ENCODE measurements at regions not wholly inside any gene's neighbourhood (a gene's known extent, or its start where the extent isn't known, plus 50 kb on each side); places are given as distances from the start of the nearest gene placed in this dataset.
"Not testable (repeated sequence)": the region's sequence is repeated elsewhere in the genome, so short reads cannot be mapped to it uniquely, and the experiment has no call there.

- Mint-ChIP-seq H3K36me3 (no peaks in the 10 kb centered on the region), H3K4me1 (no peaks in the 10 kb centered on the region), H3K27ac (no peak overlapping the region), H3K9me3 (peaks cover 24% of the 10 kb centered on the region), H3K4me3 (no peak overlapping the region)
- ATAC-seq = no peak
- DNase-seq (ENCODE audit: low spot score in 2 of 2) = no peak
Observed at GRCh38 chr18:71321319-71321718, 1032.5 kb downstream of the SOCS6 start.

GRCh38 chr18:71304856-71305255 is 1016.0 kb downstream of the SOCS6 start:
- DNase-seq (ENCODE audit: low spot score in 2 of 2) (no peak), ATAC-seq (no peak)
- H3K27ac Mint-ChIP-seq = no peak overlapping the region
- peaks cover 11% of the 10 kb centered on the region for H3K9me3 Mint-ChIP-seq
- no peaks in the 10 kb centered on the region for H3K36me3 Mint-ChIP-seq
- H3K4me3 Mint-ChIP-seq = no peak overlapping the region
- H3K4me1 Mint-ChIP-seq = no peaks in the 10 kb centered on the region

GRCh38 chr18:71303743-71304142 is 1014.9 kb downstream of the SOCS6 start:
- not testable (repeated sequence) for H3K36me3 Mint-ChIP-seq; H3K4me1 Mint-ChIP-seq; DNase-seq (ENCODE audit: low spot score in 2 of 2); H3K27ac Mint-ChIP-seq; H3K4me3 Mint-ChIP-seq; ATAC-seq
- peaks cover 11% of the 10 kb centered on the region for H3K9me3 Mint-ChIP-seq

- H3K36me3 Mint-ChIP-seq = no peaks in the 10 kb centered on the region
- no peak overlapping the region for H3K27ac Mint-ChIP-seq
- no peaks in the 10 kb centered on the region for H3K4me1 Mint-ChIP-seq
- ATAC-seq (no peak), DNase-seq (ENCODE audit: low spot score in 2 of 2) (no peak)
- H3K9me3 Mint-ChIP-seq = peaks cover 11% of the 10 kb centered on the region
- no peak overlapping the region for H3K4me3 Mint-ChIP-seq
Observed at GRCh38 chr18:71301596-71301995, 1012.8 kb downstream of the SOCS6 start.

GRCh38 chr18:71294201-71294600 is 1005.4 kb downstream of the SOCS6 start:
- H3K36me3 Mint-ChIP-seq; H3K9me3 Mint-ChIP-seq; DNase-seq (ENCODE audit: low spot score in 2 of 2); H3K4me3 Mint-ChIP-seq; H3K4me1 Mint-ChIP-seq; ATAC-seq; H3K27ac Mint-ChIP-seq: not testable (repeated sequence)

- Mint-ChIP-seq H3K36me3 (no peaks in the 10 kb centered on the region), H3K4me1 (no peaks in the 10 kb centered on the region)
Observed at GRCh38 chr18:71293322-71293721, 1004.5 kb downstream of the SOCS6 start.

GRCh38 chr18:71287268-71287667 is 998.4 kb downstream of the SOCS6 start:
- H3K9me3 Mint-ChIP-seq = peaks cover 11% of the 10 kb centered on the region
- no peaks in the 10 kb centered on the region for H3K36me3 Mint-ChIP-seq

More at GRCh38 chr18:71293322-71293721, 1004.5 kb downstream of the SOCS6 start:
- Mint-ChIP-seq H3K4me3 (no peak overlapping the region), H3K27ac (no peak overlapping the region), H3K9me3 (peaks cover 4% of the 10 kb centered on the region)
- ATAC-seq (no peak), DNase-seq (ENCODE audit: low spot score in 2 of 2) (no peak)

GRCh38 chr18:71252351-71252865 is 963.6 kb downstream of the SOCS6 start:
- ATAC-seq (no peak), DNase-seq (ENCODE audit: low spot score in 2 of 2) (no peak)
- H3K27ac Mint-ChIP-seq = no peak overlapping the region
- no peaks in the 10 kb centered on the region for H3K36me3 Mint-ChIP-seq
- H3K9me3 Mint-ChIP-seq = peaks cover 27% of the 10 kb centered on the region
- no peak overlapping the region for H3K4me3 Mint-ChIP-seq
- no peaks in the 10 kb centered on the region for H3K4me1 Mint-ChIP-seq

More at GRCh38 chr18:71287268-71287667, 998.4 kb downstream of the SOCS6 start:
- Mint-ChIP-seq H3K4me3 (no peak overlapping the region), H3K4me1 (no peaks in the 10 kb centered on the region), H3K27ac (no peak overlapping the region)
- DNase-seq (ENCODE audit: low spot score in 2 of 2) = no peak
- no peak for ATAC-seq

- no peak for ATAC-seq
- no peak overlapping the region for H3K27ac Mint-ChIP-seq
- no peak overlapping the region for H3K4me3 Mint-ChIP-seq
- H3K9me3 Mint-ChIP-seq = peaks cover 22% of the 10 kb centered on the region
- DNase-seq (ENCODE audit: low spot score in 2 of 2) = no peak
- H3K4me1 Mint-ChIP-seq = no peaks in the 10 kb centered on the region
- no peaks in the 10 kb centered on the region for H3K36me3 Mint-ChIP-seq
Observed at GRCh38 chr18:71250191-71250590, 961.3 kb downstream of the SOCS6 start.

GRCh38 chr18:71249791-71250190 is 960.9 kb downstream of the SOCS6 start:
- no peak overlapping the region for H3K4me3 Mint-ChIP-seq

GRCh38 chr18:71242981-71243380 is 954.1 kb downstream of the SOCS6 start:
- ATAC-seq = no peak
- Mint-ChIP-seq H3K4me3 (no peak overlapping the region), H3K4me1 (no peaks in the 10 kb centered on the region), H3K36me3 (no peaks in the 10 kb centered on the region), H3K27ac (no peak overlapping the region), H3K9me3 (peaks cover 3% of the 10 kb centered on the region)
- DNase-seq (ENCODE audit: low spot score in 2 of 2) = no peak

More at GRCh38 chr18:71249791-71250190, 960.9 kb downstream of the SOCS6 start:
- DNase-seq (ENCODE audit: low spot score in 2 of 2) (no peak), ATAC-seq (no peak)
- Mint-ChIP-seq H3K36me3 (no peaks in the 10 kb centered on the region), H3K4me1 (no peaks in the 10 kb centered on the region), H3K27ac (no peak overlapping the region), H3K9me3 (peaks cover 22% of the 10 kb centered on the region)

GRCh38 chr18:71238974-71239624 is 950.3 kb downstream of the SOCS6 start:
- no peaks in the 10 kb centered on the region for H3K36me3 Mint-ChIP-seq
- ATAC-seq (no peak), DNase-seq (ENCODE audit: low spot score in 2 of 2) (no peak)
- H3K4me3 Mint-ChIP-seq = no peak overlapping the region
- H3K4me1 Mint-ChIP-seq = no peaks in the 10 kb centered on the region
- H3K9me3 Mint-ChIP-seq = peaks cover 7% of the 10 kb centered on the region
- no peak overlapping the region for H3K27ac Mint-ChIP-seq

- H3K4me1 Mint-ChIP-seq = no peaks in the 10 kb centered on the region
- H3K36me3 Mint-ChIP-seq = no peaks in the 10 kb centered on the region
- DNase-seq (ENCODE audit: low spot score in 2 of 2) (no peak), ATAC-seq (no peak)
- no peak overlapping the region for H3K4me3 Mint-ChIP-seq
- peaks cover 7% of the 10 kb centered on the region for H3K9me3 Mint-ChIP-seq
- no peak overlapping the region for H3K27ac Mint-ChIP-seq
Observed at GRCh38 chr18:71237641-71238040, 948.8 kb downstream of the SOCS6 start.

- H3K36me3 Mint-ChIP-seq = no peaks in the 10 kb centered on the region
- no peak for DNase-seq (ENCODE audit: low spot score in 2 of 2)
- H3K27ac Mint-ChIP-seq = no peak overlapping the region
- no peak for ATAC-seq
- H3K9me3 Mint-ChIP-seq = peaks cover 6% of the 10 kb centered on the region
- H3K4me3 Mint-ChIP-seq = no peak overlapping the region
- H3K4me1 Mint-ChIP-seq = no peaks in the 10 kb centered on the region
Observed at GRCh38 chr18:71233177-71233576, 944.3 kb downstream of the SOCS6 start.

GRCh38 chr18:71223486-71223885 is 934.6 kb downstream of the SOCS6 start:
- Mint-ChIP-seq H3K4me3 (no peak overlapping the region), H3K4me1 (no peaks in the 10 kb centered on the region), H3K36me3 (no peaks in the 10 kb centered on the region), H3K27ac (no peak overlapping the region), H3K9me3 (peaks cover 6% of the 10 kb centered on the region)
- DNase-seq (ENCODE audit: low spot score in 2 of 2) = no peak
- ATAC-seq = no peak

GRCh38 chr18:71221405-71221804 is 932.6 kb downstream of the SOCS6 start:
- Mint-ChIP-seq H3K27ac (no peak overlapping the region), H3K4me1 (no peaks in the 10 kb centered on the region), H3K36me3 (no peaks in the 10 kb centered on the region), H3K9me3 (peaks cover 10% of the 10 kb centered on the region), H3K4me3 (no peak overlapping the region)
- ATAC-seq = no peak
- DNase-seq (ENCODE audit: low spot score in 2 of 2) = no peak
